SU-DHL-6 (cell line): ENCODE measurements at regions not wholly inside any gene's neighbourhood (a gene's known extent, or its start where the extent isn't known, plus 50 kb on each side); places are given as distances from the start of the nearest gene placed in this dataset.

Experiments used
- H2AFZ ChIP-seq: fragments of 200-600 bp; sonication (generic); 2 replicates; pipeline ENCODE4 v1.6.1; 2014; ENCODE audit warnings: low read depth, mild to moderate bottlenecking, moderate library complexity, mixed read lengths, antibody characterized with exemption, low read length; ENCODE audit not compliant: severe bottlenecking
- H3F3A ChIP-seq: fragments of 200-600 bp; shearing (Covaris generic); 2 replicates; pipeline ENCODE4 v1.6.0; 2016; ENCODE audit warnings: antibody characterized with exemption, mild to moderate bottlenecking; ENCODE audit not compliant: insufficient read depth
- H3K27ac ChIP-seq: fragments of 200-600 bp; sonication (generic); 2 replicates; pipeline ENCODE4 v1.5.1; 2016; ENCODE audit warnings: low read depth, mild to moderate bottlenecking, low read length, moderate library complexity, mixed read lengths
- H3K27me3 ChIP-seq: fragments of 200-600 bp; sonication (generic), shearing (Covaris generic); 2 replicates; pipeline ENCODE4 v1.6.0; 2014; ENCODE audit warnings: mild to moderate bottlenecking, low read length
- H3K36me3 ChIP-seq: fragments of 200-600 bp; sonication (generic); 2 replicates; pipeline ENCODE4 v1.6.1; 2014; ENCODE audit warnings: mild to moderate bottlenecking, low read length, mixed read lengths
- H3K4me2 ChIP-seq: fragments of 300-600, 200-600 bp; shearing (Covaris generic), sonication (generic); 2 replicates; pipeline ENCODE4 v1.6.0; 2014; ENCODE audit warnings: low read length, low read depth, mild to moderate bottlenecking; ENCODE audit not compliant: poor library complexity, severe bottlenecking
- H3K4me3 ChIP-seq: fragments of 200-600 bp; sonication (generic); 2 replicates; pipeline ENCODE4 v1.5.1; 2014; ENCODE audit warnings: antibody characterized with exemption, low read length, mild to moderate bottlenecking, mixed read lengths; ENCODE audit not compliant: insufficient read depth, poor library complexity, severe bottlenecking
- H3K79me2 ChIP-seq: fragments of 200-600 bp; sonication (generic); 2 replicates; pipeline ENCODE4 v1.6.1; 2014; ENCODE audit warnings: mild to moderate bottlenecking, low read length, moderate library complexity; ENCODE audit not compliant: insufficient read depth
- H3K9ac ChIP-seq: fragments of 200-600 bp; sonication (generic); 2 replicates; pipeline ENCODE4 v1.7.0; 2014; ENCODE audit warnings: mild to moderate bottlenecking, low read length
- H3K9me2 ChIP-seq: fragments of 200-600 bp; sonication (generic); replicated peaks from 2 replicates; pipeline ENCODE4 v1.6.1; 2014; ENCODE audit warnings: low read length; ENCODE audit not compliant: insufficient read depth
- H3K9me3 ChIP-seq: fragments of 200-600 bp; sonication (generic); 2 replicates; pipeline ENCODE4 v1.6.1; 2014; ENCODE audit warnings: low read length, mixed read lengths; ENCODE audit not compliant: insufficient read depth
- H4K20me1 ChIP-seq: fragments of 200-600 bp; sonication (generic); 2 replicates; pipeline ENCODE4 v1.6.1; 2014; ENCODE audit warnings: low read depth, mild to moderate bottlenecking, antibody characterized with exemption, low read length, moderate library complexity, mixed read lengths
- CTCF ChIP-seq: fragments of 200-600 bp; sonication (generic); IDR thresholded peaks from one replicate; pipeline ENCODE4 v1.5.1; 2017; ENCODE audit warnings: antibody characterized with exemption, mild to moderate bottlenecking, low read length, moderate library complexity; ENCODE audit not compliant: insufficient read depth, poor library complexity, severe bottlenecking
- EZH2phosphoT487 ChIP-seq: fragments of 200-600 bp; sonication (generic), shearing (Covaris generic); conservative IDR thresholded peaks from 2 replicates; pipeline ENCODE4 v1.6.1; 2018; ENCODE audit warnings: mild to moderate bottlenecking, antibody characterized with exemption, low read length, moderate library complexity, mixed read lengths

- Histone ChIP-seq H3K4me3 (no peak overlapping the region), H3K4me2 (no peak overlapping the region), H3K9ac (no peak overlapping the region), H2AFZ (no peak overlapping the region), H3K79me2 (no peaks in the 10 kb centered on the region), H4K20me1 (no peaks in the 10 kb centered on the region), H3K9me3 (no peaks in the 10 kb centered on the region), H3K36me3 (no peaks in the 10 kb centered on the region), H3F3A (no peaks in the 10 kb centered on the region), H3K9me2 (no peaks in the 10 kb centered on the region), H3K27me3 (no peaks in the 10 kb centered on the region), H3K27ac (no peak overlapping the region)
- TF ChIP-seq CTCF (no peak), EZH2phosphoT487 (no peak)
These were observed 61.5 kb upstream of the PLEKHG7 start for GRCh38 chr12:92641291-92641690.

DNA sequence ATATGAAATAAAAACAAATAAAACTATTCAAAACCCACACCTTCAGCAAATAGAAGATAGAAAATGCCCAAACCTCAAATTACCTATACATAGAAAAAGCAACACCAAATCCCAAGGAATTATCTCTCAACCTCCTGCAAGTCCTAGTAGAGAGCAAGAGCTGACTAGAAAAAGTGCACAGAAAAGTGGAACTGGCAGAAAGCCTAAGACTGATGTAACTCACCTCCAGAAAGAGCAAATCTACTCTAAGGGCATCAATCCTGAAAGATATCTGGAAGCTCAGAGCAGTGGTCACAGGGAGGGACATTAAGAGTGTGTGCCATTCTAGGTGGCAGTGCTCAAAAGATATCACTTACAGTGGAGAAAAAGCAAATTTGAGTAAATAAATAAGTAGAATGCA lies 62.1 kb upstream of the PLEKHG7 start:
- Histone ChIP-seq H3K9me2 (no peaks in the 10 kb centered on the region), H3F3A (no peaks in the 10 kb centered on the region), H2AFZ (no peak overlapping the region), H3K79me2 (no peaks in the 10 kb centered on the region), H3K4me2 (no peak overlapping the region), H3K27me3 (no peaks in the 10 kb centered on the region), H4K20me1 (no peaks in the 10 kb centered on the region), H3K9ac (no peak overlapping the region), H3K9me3 (no peaks in the 10 kb centered on the region), H3K4me3 (no peak overlapping the region), H3K36me3 (no peaks in the 10 kb centered on the region), H3K27ac (no peak overlapping the region)
- TF ChIP-seq CTCF = no peak
- TF ChIP-seq EZH2phosphoT487 = no peak

- no peaks in the 10 kb centered on the region for H3K79me2 ChIP-seq
- H3F3A ChIP-seq = no peaks in the 10 kb centered on the region
- no peaks in the 10 kb centered on the region for H3K9me3 ChIP-seq
- H3K4me3 ChIP-seq = no peak overlapping the region
- TF ChIP-seq CTCF (no peak), EZH2phosphoT487 (no peak)
- no peak overlapping the region for H3K27ac ChIP-seq
- H3K9ac ChIP-seq = no peak overlapping the region
- H2AFZ ChIP-seq = no peak overlapping the region
- H3K9me2 ChIP-seq = no peaks in the 10 kb centered on the region
- H3K36me3 ChIP-seq = no peaks in the 10 kb centered on the region
- H4K20me1 ChIP-seq = no peaks in the 10 kb centered on the region
- H3K27me3 ChIP-seq = no peaks in the 10 kb centered on the region
- no peak overlapping the region for H3K4me2 ChIP-seq
These were observed 63.8 kb upstream of the PLEKHG7 start for GRCh38 chr12:92639017-92639416.

DNA sequence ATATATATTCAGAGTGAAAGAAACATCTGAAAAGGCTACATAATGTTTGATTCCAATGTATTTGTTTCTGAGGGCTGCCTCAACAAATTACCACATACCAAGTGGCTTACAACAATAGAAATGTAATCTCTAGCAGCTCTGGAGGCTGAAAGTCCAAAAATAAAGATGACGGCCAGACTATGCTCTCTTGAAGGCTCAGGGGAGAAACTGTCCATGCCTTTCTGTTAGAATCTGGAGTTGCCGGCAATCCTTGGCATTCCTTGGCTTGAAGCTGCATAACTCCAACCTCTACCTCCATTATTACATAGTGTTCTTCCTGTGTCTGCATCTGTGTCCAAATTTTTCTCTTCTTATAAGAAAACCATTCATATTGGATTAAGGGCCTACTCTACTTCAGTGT lies 68.1 kb upstream of the PLEKHG7 start:
- TF ChIP-seq CTCF (no peak), EZH2phosphoT487 (no peak)
- no peak overlapping the region for H2AFZ ChIP-seq
- H4K20me1 ChIP-seq = no peaks in the 10 kb centered on the region
- H3K27me3 ChIP-seq = no peaks in the 10 kb centered on the region
- H3K9ac ChIP-seq = no peak overlapping the region
- H3K9me3 ChIP-seq = no peaks in the 10 kb centered on the region
- H3K79me2 ChIP-seq = no peaks in the 10 kb centered on the region
- H3K4me2 ChIP-seq = no peak overlapping the region
- no peak overlapping the region for H3K4me3 ChIP-seq
- no peaks in the 10 kb centered on the region for H3K36me3 ChIP-seq
- no peak overlapping the region for H3K27ac ChIP-seq
- H3K9me2 ChIP-seq = no peaks in the 10 kb centered on the region
- H3F3A ChIP-seq = no peaks in the 10 kb centered on the region
